Erythroblast (primary cell): ENCODE measurements at regions not wholly inside any gene's neighbourhood (a gene's known extent, or its start where the extent isn't known, plus 50 kb on each side); places are given as distances from the start of the nearest gene placed in this dataset.

Source experiments
- DNase-seq, 2 experiments: peaks; one replicate each; lab custom pipeline; 2025; lab: John Stamatoyannopoulos, UW
- GATA1 ChIP-seq: IDR thresholded peaks from 2 replicates; pipeline ENCODE4 v1.6.1; 2011; ENCODE audit warnings: low read depth, mild to moderate bottlenecking, control low read depth, low read length, moderate library complexity
- POLR2A ChIP-seq: IDR thresholded peaks from 2 replicates; pipeline ENCODE4 v1.6.1; 2011; ENCODE audit warnings: mild to moderate bottlenecking, low read length

GRCh38 chr12:130245251-130245650, 83.0 kb downstream of the FZD10 start:
- TF ChIP-seq POLR2A = no peak
- DNase-seq = no peak

- TF ChIP-seq GATA1 (no peak), POLR2A (no peak)
- DNase-seq = no peak
Measured at GRCh38 chr12:130246560-130246959, 84.3 kb downstream of the FZD10 start.

DNA sequence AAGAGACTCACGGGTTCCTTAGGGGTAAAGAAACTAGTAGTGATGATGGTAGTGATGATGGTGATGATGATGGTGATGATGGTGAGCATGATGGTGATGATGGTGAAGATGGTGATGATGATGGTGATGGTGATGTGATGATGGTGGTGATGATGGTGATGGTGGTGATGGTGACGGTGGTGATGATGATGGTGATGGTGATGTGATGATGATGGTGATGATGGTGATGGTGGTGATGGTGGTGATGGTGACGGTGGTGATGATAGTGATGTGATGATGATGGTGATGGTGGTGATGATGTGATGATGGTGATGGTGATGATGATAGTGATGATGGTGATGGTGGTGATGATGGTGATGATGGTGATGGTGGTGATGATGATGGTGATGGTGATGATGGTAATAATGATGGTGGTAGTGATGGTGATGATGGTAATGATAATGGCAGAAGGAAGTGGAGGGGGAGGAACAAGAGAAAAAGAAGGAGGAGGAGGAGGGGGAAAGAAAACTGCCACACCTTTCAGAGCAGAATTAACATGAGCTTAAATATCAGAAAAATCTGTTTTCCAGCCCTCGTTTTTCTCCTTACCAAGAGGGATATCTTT, 85.5 kb downstream of the FZD10 start:
- DNase-seq = no peak
- TF ChIP-seq GATA1 = no peak

DNA sequence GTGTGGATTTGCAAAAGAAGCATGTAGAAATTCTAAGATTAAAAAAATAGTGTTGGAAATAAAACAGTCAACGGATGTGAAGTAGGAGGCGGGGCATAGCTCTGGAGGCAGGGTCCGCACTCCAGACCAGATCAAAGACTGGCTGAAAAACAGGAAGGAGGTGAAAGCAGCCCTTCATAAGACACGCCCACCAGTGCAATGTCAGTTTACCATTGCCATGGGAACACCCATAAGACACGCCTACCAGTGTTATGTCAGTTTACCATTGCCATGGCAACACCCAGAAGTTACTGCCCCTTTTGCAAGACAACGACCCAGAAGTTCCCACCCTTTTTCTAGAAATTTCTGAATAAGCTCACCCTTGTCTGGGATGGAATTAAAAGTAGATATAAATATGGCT, 87.1 kb downstream of the FZD10 start:
- peak in 1 of 2 experiments; percentile 2 for DNase-seq
- TF ChIP-seq POLR2A (no peak), GATA1 (no peak)

- DNase-seq = no peak
- no peak for TF ChIP-seq GATA1
- TF ChIP-seq POLR2A = no peak
Measured at GRCh38 chr12:130251236-130251780, 86.4 kb upstream of the PIWIL1 start.

GRCh38 chr12:130253866-130254265, 83.8 kb upstream of the PIWIL1 start:
- DNase-seq = no peak
- no peak for TF ChIP-seq POLR2A
- no peak for TF ChIP-seq GATA1

GRCh38 chr12:130254461-130255276, 83.0 kb upstream of the PIWIL1 start:
- TF ChIP-seq POLR2A = no peak
- TF ChIP-seq GATA1 = no peak
- DNase-seq = no peak

- no peak for DNase-seq
- no peak for TF ChIP-seq POLR2A
- no peak for TF ChIP-seq GATA1
Measured at GRCh38 chr12:130258863-130259262, 78.8 kb upstream of the PIWIL1 start.

DNA sequence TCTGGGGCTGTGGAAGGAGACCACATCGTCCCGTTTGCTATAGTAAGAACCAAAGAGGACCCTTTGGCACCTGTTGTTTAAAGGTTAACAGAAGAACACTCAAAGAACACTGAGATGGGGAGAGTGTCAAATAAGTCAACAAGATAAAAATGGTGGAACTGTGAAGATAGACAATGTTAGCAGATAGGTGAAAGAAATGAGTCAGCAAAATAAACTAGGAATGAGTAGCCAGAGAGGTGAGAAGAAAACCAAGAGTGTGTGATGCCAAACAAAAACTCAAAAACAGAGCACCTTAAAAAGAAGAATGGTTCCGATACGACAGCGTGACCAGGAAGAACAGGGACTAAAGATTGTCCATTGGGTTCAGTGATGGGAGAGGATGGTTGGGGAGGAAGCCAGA, 74.7 kb upstream of the PIWIL1 start:
- no peak for DNase-seq
- TF ChIP-seq GATA1 = no peak
- TF ChIP-seq POLR2A = no peak

- TF ChIP-seq POLR2A = no peak
- no peak for TF ChIP-seq GATA1
- DNase-seq = no peak
Measured at GRCh38 chr12:130263996-130264395, 73.7 kb upstream of the PIWIL1 start.

GRCh38 chr12:130266751-130267150, 70.9 kb upstream of the PIWIL1 start:
- TF ChIP-seq POLR2A = no peak
- TF ChIP-seq GATA1 = no peak
- DNase-seq = no peak

- DNase-seq = no peak
- TF ChIP-seq POLR2A (no peak), GATA1 (no peak)
Measured at GRCh38 chr12:130280231-130280630, 57.5 kb upstream of the PIWIL1 start.

DNA sequence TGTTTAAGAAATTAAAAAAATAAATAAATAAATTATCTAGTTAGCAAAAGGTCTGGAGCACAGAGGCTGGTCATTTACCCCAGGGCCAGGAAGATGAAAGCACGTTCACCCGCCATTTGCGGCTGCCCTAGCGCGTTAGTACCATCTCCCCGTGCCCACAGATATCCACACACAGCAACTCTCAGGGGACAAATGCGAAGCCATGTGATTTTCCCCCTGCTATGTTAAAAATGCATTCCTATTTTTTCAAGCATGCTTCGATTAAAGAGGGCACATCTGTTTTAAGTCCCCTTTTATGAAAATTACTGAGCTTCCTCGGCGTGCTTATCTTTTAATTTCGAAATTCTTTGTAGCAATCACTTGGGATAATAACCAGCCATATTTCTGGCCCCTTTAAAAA, 56.9 kb upstream of the PIWIL1 start:
- TF ChIP-seq GATA1 (no peak), POLR2A (no peak)
- no peak for DNase-seq

- DNase-seq = peak; percentile 11 to 36
- TF ChIP-seq POLR2A (no peak), GATA1 (no peak)
Measured at GRCh38 chr12:130281153-130281799, 56.4 kb upstream of the PIWIL1 start.
